SJSA1 (cell line): ENCODE measurements at regions not wholly inside any gene's neighbourhood (a gene's known extent, or its start where the extent isn't known, plus 50 kb on each side); places are given as distances from the start of the nearest gene placed in this dataset.
"Not testable (repeated sequence)": the region's sequence is repeated elsewhere in the genome, so short reads cannot be mapped to it uniquely, and the experiment has no call there.

Experiments used
- DNase-seq, 2 experiments: peaks; one replicate each; pipeline ENCODE4 v3.0.0-alpha.2; 2015 to 2020; ENCODE audit warnings: low spot score in 2 of 2, low read depth in 1 of 2
- H3K27ac ChIP-seq: fragments of 250-450 bp; sonication (Bioruptor Pico); 2 replicates; pipeline ENCODE4 v1.5.1; 2020; ENCODE audit warnings: mild to moderate bottlenecking, moderate library complexity
- H3K27me3 ChIP-seq: fragments of 250-450 bp; sonication (Bioruptor Pico); replicated peaks from 2 replicates; pipeline ENCODE4 v1.5.1; 2020; ENCODE audit warnings: mild to moderate bottlenecking, moderate library complexity
- H3K36me3 ChIP-seq: fragments of 250-450 bp; sonication (Bioruptor Pico); 2 replicates; pipeline ENCODE4 v1.5.1; 2020; ENCODE audit warnings: mild to moderate bottlenecking
- H3K4me1 ChIP-seq: fragments of 250-450 bp; sonication (Bioruptor Pico); replicated peaks from 2 replicates; pipeline ENCODE4 v1.6.1; 2021; ENCODE audit warnings: mild to moderate bottlenecking
- H3K4me3 ChIP-seq: fragments of 250-450 bp; sonication (Bioruptor Pico); 2 replicates; pipeline ENCODE4 v1.5.1; 2020; ENCODE audit warnings: mild to moderate bottlenecking
- H3K9me3 ChIP-seq: fragments of 250-450 bp; sonication (Bioruptor Pico); replicated peaks from 2 replicates; pipeline ENCODE4 v1.5.1; 2020; ENCODE audit warnings: mild to moderate bottlenecking

GRCh38 chr14:48568688-48569087 is 893.3 kb upstream of the MDGA2 start:
- Histone ChIP-seq H3K36me3 (no peaks in the 10 kb centered on the region), H3K9me3 (0 out of 2 replicates have a peak, but pooled peaks cover 2% of the 10 kb centered on the region), H3K4me3 (no peak overlapping the region), H3K27ac (no peak overlapping the region), H3K27me3 (no peaks in the 10 kb centered on the region), H3K4me1 (no peaks in the 10 kb centered on the region)
- DNase-seq: no peak

GRCh38 chr14:48568252-48568651 is 892.8 kb upstream of the MDGA2 start:
- Histone ChIP-seq H3K27ac (no peak overlapping the region), H3K27me3 (no peaks in the 10 kb centered on the region), H3K4me3 (no peak overlapping the region), H3K9me3 (0 out of 2 replicates have a peak, but pooled peaks cover 2% of the 10 kb centered on the region), H3K4me1 (no peaks in the 10 kb centered on the region), H3K36me3 (no peaks in the 10 kb centered on the region)
- no peak for DNase-seq

GRCh38 chr14:48563489-48563888 is 888.1 kb upstream of the MDGA2 start:
- 0 out of 2 replicates have a peak, but pooled peaks cover 2% of the 10 kb centered on the region for H3K9me3 ChIP-seq
- H3K36me3 ChIP-seq: no peaks in the 10 kb centered on the region
- H3K4me3 ChIP-seq: no peak overlapping the region
- no peak for DNase-seq
- H3K27me3 ChIP-seq: no peaks in the 10 kb centered on the region
- no peak overlapping the region for H3K27ac ChIP-seq
- H3K4me1 ChIP-seq: no peaks in the 10 kb centered on the region

- H3K4me1 ChIP-seq, DNase-seq: not testable (repeated sequence)
Observed at GRCh38 chr14:48561438-48561837, 886.0 kb upstream of the MDGA2 start.

GRCh38 chr14:48560421-48560820 is 885.0 kb upstream of the MDGA2 start:
- no peak for DNase-seq

More at GRCh38 chr14:48561438-48561837, 886.0 kb upstream of the MDGA2 start:
- H3K27me3 ChIP-seq, H3K9me3 ChIP-seq, H3K36me3 ChIP-seq, H3K4me3 ChIP-seq, H3K27ac ChIP-seq: not testable (repeated sequence)

GRCh38 chr14:48553443-48553842 is 878.0 kb upstream of the MDGA2 start:
- DNase-seq: no peak
- Histone ChIP-seq H3K9me3 (no peaks in the 10 kb centered on the region), H3K27me3 (no peaks in the 10 kb centered on the region), H3K4me3 (no peak overlapping the region), H3K36me3 (no peaks in the 10 kb centered on the region), H3K27ac (no peak overlapping the region), H3K4me1 (no peaks in the 10 kb centered on the region)

More at GRCh38 chr14:48560421-48560820, 885.0 kb upstream of the MDGA2 start:
- H3K9me3 ChIP-seq: 0 out of 2 replicates have a peak, but pooled peaks cover 2% of the 10 kb centered on the region
- no peak overlapping the region for H3K4me3 ChIP-seq
- no peaks in the 10 kb centered on the region for H3K4me1 ChIP-seq
- H3K27ac ChIP-seq: no peak overlapping the region
- no peaks in the 10 kb centered on the region for H3K36me3 ChIP-seq
- H3K27me3 ChIP-seq: no peaks in the 10 kb centered on the region

GRCh38 chr14:48546996-48547395 is 871.6 kb upstream of the MDGA2 start:
- Histone ChIP-seq H3K36me3 (no peaks in the 10 kb centered on the region), H3K27me3 (no peaks in the 10 kb centered on the region), H3K4me3 (no peak overlapping the region), H3K9me3 (no peaks in the 10 kb centered on the region), H3K27ac (no peak overlapping the region), H3K4me1 (no peaks in the 10 kb centered on the region)
- no peak for DNase-seq

- H3K27ac ChIP-seq: no peak overlapping the region
- H3K4me3 ChIP-seq: no peak overlapping the region
- no peak for DNase-seq
- no peaks in the 10 kb centered on the region for H3K36me3 ChIP-seq
- H3K4me1 ChIP-seq: no peaks in the 10 kb centered on the region
- no peaks in the 10 kb centered on the region for H3K9me3 ChIP-seq
- no peaks in the 10 kb centered on the region for H3K27me3 ChIP-seq
Observed at GRCh38 chr14:48537600-48537999, 862.2 kb upstream of the MDGA2 start.

DNA sequence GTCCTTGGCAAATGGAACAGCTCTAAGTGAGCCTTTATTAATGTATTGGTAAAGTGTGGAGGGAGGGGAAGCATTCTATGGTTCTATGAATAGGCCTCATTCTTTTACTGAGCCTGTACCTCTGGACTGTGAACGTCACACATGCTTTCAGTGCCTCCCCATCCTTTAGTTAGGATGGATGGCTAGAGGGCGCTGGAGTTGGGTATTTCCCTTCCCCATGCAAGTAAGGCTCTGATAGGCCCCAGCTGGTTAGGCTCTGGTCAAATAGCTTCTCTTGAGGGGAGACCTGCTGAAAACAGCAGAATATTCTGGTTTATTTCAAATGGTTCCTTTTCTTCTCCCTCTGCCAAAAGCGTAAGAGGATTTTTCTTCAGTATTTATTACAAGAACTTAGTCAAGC is 860.9 kb upstream of the MDGA2 start:
- Histone ChIP-seq H3K27ac (no peak overlapping the region), H3K36me3 (no peaks in the 10 kb centered on the region), H3K27me3 (no peaks in the 10 kb centered on the region), H3K4me3 (no peak overlapping the region), H3K9me3 (no peaks in the 10 kb centered on the region), H3K4me1 (no peaks in the 10 kb centered on the region)
- DNase-seq: no peak

DNA sequence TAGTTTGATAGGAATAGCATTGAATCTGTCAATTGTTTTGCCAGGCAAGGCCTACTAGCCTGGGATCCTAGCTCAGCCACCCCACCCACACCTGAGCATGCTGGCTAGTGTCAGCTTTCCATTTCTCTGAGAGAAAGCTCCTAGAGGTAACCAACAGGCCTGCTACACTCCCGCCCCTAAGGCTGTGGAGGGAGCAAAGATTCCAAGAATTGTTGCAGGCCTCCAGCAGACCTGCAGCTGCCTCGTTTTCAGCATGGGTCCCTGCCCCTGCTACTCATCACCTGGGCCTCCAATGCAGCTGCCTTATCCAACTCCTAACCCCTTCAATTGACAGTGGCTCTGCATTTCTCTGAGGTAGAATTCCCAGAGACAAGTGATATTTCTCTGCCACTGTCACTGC is 852.4 kb upstream of the MDGA2 start:
- H3K4me1 ChIP-seq: no peaks in the 10 kb centered on the region
- H3K36me3 ChIP-seq: no peaks in the 10 kb centered on the region
- no peaks in the 10 kb centered on the region for H3K9me3 ChIP-seq
- no peaks in the 10 kb centered on the region for H3K27me3 ChIP-seq
- DNase-seq: no peak
- H3K4me3 ChIP-seq: no peak overlapping the region
- H3K27ac ChIP-seq: no peak overlapping the region

- Histone ChIP-seq H3K4me1 (no peaks in the 10 kb centered on the region), H3K27me3 (no peaks in the 10 kb centered on the region), H3K36me3 (no peaks in the 10 kb centered on the region), H3K4me3 (no peak overlapping the region), H3K9me3 (no peaks in the 10 kb centered on the region), H3K27ac (no peak overlapping the region)
- no peak for DNase-seq
Observed at GRCh38 chr14:48526307-48526706, 850.9 kb upstream of the MDGA2 start.

- Histone ChIP-seq H3K27ac (no peak overlapping the region), H3K4me1 (no peaks in the 10 kb centered on the region), H3K27me3 (no peaks in the 10 kb centered on the region), H3K36me3 (no peaks in the 10 kb centered on the region), H3K4me3 (no peak overlapping the region), H3K9me3 (no peaks in the 10 kb centered on the region)
- DNase-seq: no peak
Observed at GRCh38 chr14:48504921-48505320, 829.5 kb upstream of the MDGA2 start.

GRCh38 chr14:48490756-48491155 is 815.4 kb upstream of the MDGA2 start:
- no peak overlapping the region for H3K27ac ChIP-seq
- no peaks in the 10 kb centered on the region for H3K9me3 ChIP-seq
- H3K4me3 ChIP-seq: no peak overlapping the region
- no peak for DNase-seq
- H3K27me3 ChIP-seq: no peaks in the 10 kb centered on the region
- H3K4me1 ChIP-seq: no peaks in the 10 kb centered on the region
- no peaks in the 10 kb centered on the region for H3K36me3 ChIP-seq

- no peak for DNase-seq
- Histone ChIP-seq H3K36me3 (no peaks in the 10 kb centered on the region), H3K9me3 (no peaks in the 10 kb centered on the region)
Observed at GRCh38 chr14:48473944-48474343, 798.5 kb upstream of the MDGA2 start.

DNA sequence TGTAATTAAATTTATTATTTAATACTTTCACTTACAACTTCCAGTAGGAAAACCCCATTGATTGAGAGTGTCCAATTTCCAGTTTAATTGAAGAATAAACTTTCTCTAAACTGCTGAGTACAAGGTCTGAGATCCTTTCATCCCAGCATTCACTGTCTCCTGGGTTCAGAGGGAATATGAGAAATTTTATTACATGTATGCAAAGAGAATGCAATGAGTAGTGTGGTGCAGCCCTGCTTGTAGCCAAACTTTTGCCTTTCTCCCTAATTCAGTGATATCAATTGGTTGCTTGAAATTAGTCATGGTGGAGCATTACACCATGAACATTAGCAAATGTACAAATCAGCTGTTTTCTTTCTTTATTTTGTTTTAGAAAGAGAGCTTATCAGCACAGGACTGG is 780.6 kb upstream of the MDGA2 start:
- no peaks in the 10 kb centered on the region for H3K9me3 ChIP-seq
- no peaks in the 10 kb centered on the region for H3K36me3 ChIP-seq
- no peak for DNase-seq
- H3K27me3 ChIP-seq: no peaks in the 10 kb centered on the region
- H3K27ac ChIP-seq: no peak overlapping the region
- H3K4me3 ChIP-seq: no peak overlapping the region
- H3K4me1 ChIP-seq: no peaks in the 10 kb centered on the region

More at GRCh38 chr14:48473944-48474343, 798.5 kb upstream of the MDGA2 start:
- H3K27ac ChIP-seq: no peak overlapping the region
- H3K4me1 ChIP-seq: no peaks in the 10 kb centered on the region
- H3K27me3 ChIP-seq: no peaks in the 10 kb centered on the region
- H3K4me3 ChIP-seq: no peak overlapping the region
